H1 (cell line): ENCODE measurements at regions not wholly inside any gene's neighbourhood (a gene's known extent, or its start where the extent isn't known, plus 50 kb on each side); places are given as distances from the start of the nearest gene placed in this dataset.
A peak's percentile ranks its signal among the peaks of the same experiment; 100 is the strongest.

Experiments
- CTCF ChIA-PET: fragments of 300-600 bp; sonication (Branson Sonifier 250); formaldehyde crosslinking; loops from one replicate; lab custom pipeline; 2021; ENCODE audit not compliant: partially characterized antibody; lab: Charles Lee
- POLR2A ChIA-PET: fragments of 300-600 bp; sonication (Branson Sonifier 250); formaldehyde crosslinking; loops from one replicate; lab custom pipeline; 2021; ENCODE audit warnings: inconsistent platforms; ENCODE audit not compliant: partially characterized antibody; lab: Charles Lee
- DNase-seq, 2 experiments: peaks; one replicate each; pipeline versions ENCODE4 v3.0.0 to v3.0.0-alpha.2; 2010 to 2022; ENCODE audit warnings: low spot score in 2 of 2, low read depth in 1 of 2, mixed read lengths in 1 of 2
- FAIRE-seq: peaks from 2 replicates; lab custom pipeline; 2011; peaks lifted over from hg19 to GRCh38; lab: Jason Lieb, UNC
- H2AFZ ChIP-seq: 2 replicates; pipeline ENCODE4 v1.8.1; 2012; ENCODE audit warnings: low read length, inconsistent platforms
- H2AK5ac ChIP-seq: 2 replicates; pipeline ENCODE4 v1.6.1; 2013; ENCODE audit warnings: low read depth, low read length
- H2BK120ac ChIP-seq: replicated peaks from 2 replicates; pipeline ENCODE3; 2013; ENCODE audit warnings: low read depth, low read length, inconsistent platforms
- H2BK12ac ChIP-seq: 2 replicates; pipeline ENCODE4 v1.6.1; 2013; ENCODE audit warnings: low read depth, low read length
- H2BK15ac ChIP-seq: 2 replicates; pipeline ENCODE4 v1.6.1; 2013; ENCODE audit warnings: low read length
- H2BK20ac ChIP-seq: 2 replicates; pipeline ENCODE4 v1.6.1; 2013; ENCODE audit warnings: low read length
- H2BK5ac ChIP-seq: 2 replicates; pipeline ENCODE4 v1.6.1; 2013; ENCODE audit warnings: low read depth, low read length
- H3K14ac ChIP-seq: 2 replicates; pipeline ENCODE4 v1.6.1; 2013; ENCODE audit warnings: inconsistent platforms; ENCODE audit not compliant: insufficient read length
- H3K18ac ChIP-seq: 2 replicates; pipeline ENCODE4 v1.6.1; 2013; ENCODE audit warnings: low read length; ENCODE audit errors: extremely low read depth
- H3K23ac ChIP-seq: 2 replicates; pipeline ENCODE4 v1.6.1; 2013; ENCODE audit warnings: inconsistent platforms; ENCODE audit not compliant: insufficient read length
- H3K23me2 ChIP-seq: 2 replicates; pipeline ENCODE4 v1.6.1; 2013; ENCODE audit warnings: low read depth, low read length
- H3K27ac ChIP-seq: 2 replicates; pipeline ENCODE4 v1.6.1; 2011; ENCODE audit warnings: low read depth, low read length, inconsistent platforms
- H3K27me3 ChIP-seq, 4 experiments: replicated peaks in 1 of 4; 1 replicate in 1 of 4; 2 replicates in 3 of 4; pipeline versions ENCODE4 v1.6.1 to v1.8.1; 2011 to 2013; ENCODE audit warnings: low read length in 3 of 4, mild to moderate bottlenecking in 3 of 4, inconsistent platforms in 2 of 4, mixed read lengths in 2 of 4, moderate library complexity in 1 of 4; ENCODE audit not compliant: control insufficient read depth in 3 of 4, insufficient read depth in 3 of 4; ENCODE audit errors: extremely low read depth in 1 of 4
- H3K36me3 ChIP-seq, 4 experiments: 2 replicates each; pipeline versions ENCODE4 v1.6.1 to v1.8.1; 2011 to 2013; ENCODE audit warnings: mild to moderate bottlenecking in 4 of 4, low read length in 3 of 4, moderate library complexity in 2 of 4, control low read depth in 1 of 4, inconsistent platforms in 1 of 4; ENCODE audit not compliant: insufficient read depth in 4 of 4, control insufficient read depth in 2 of 4
- H3K4ac ChIP-seq: replicated peaks from 2 replicates; pipeline ENCODE3; 2013; ENCODE audit warnings: low read length, low read depth, mixed read lengths, inconsistent platforms; ENCODE audit not compliant: insufficient read length
- H3K4me1 ChIP-seq, 4 experiments: replicated peaks in 1 of 4; 1 replicate in 1 of 4; 2 replicates in 3 of 4; pipeline versions ENCODE4 v1.6.1 to v1.8.1; 2011 to 2013; ENCODE audit warnings: low read length in 3 of 4, inconsistent platforms in 2 of 4, mixed read lengths in 1 of 4; ENCODE audit not compliant: insufficient read depth in 4 of 4, control insufficient read depth in 3 of 4
- H3K4me2 ChIP-seq, 2 experiments: 2 replicates each; pipeline versions ENCODE4 v1.6.1 to v1.8.1; 2011 to 2013; ENCODE audit warnings: low read depth in 2 of 2, low read length in 2 of 2, control low read depth in 1 of 2, inconsistent platforms in 1 of 2, mild to moderate bottlenecking in 1 of 2; ENCODE audit not compliant: insufficient read depth in 1 of 2
- H3K4me3 ChIP-seq, 4 experiments: fragments of 200-600, 300-600 bp in 1 of 4; sonication (generic), shearing (Covaris generic), sonication (Bioruptor Twin) in 1 of 4; 2 replicates each; pipeline versions ENCODE4 v1.5.1 to v1.8.1; 2011 to 2016; ENCODE audit warnings: low read length in 4 of 4, low read depth in 3 of 4, control low read depth in 2 of 4, inconsistent platforms in 2 of 4, mild to moderate bottlenecking in 2 of 4, mixed read lengths in 1 of 4, moderate library complexity in 1 of 4; ENCODE audit not compliant: insufficient read depth in 2 of 4; ENCODE audit errors: extremely low read depth in 1 of 4
- H3K56ac ChIP-seq: replicated peaks from 2 replicates; pipeline ENCODE3; 2013; ENCODE audit warnings: low read depth, mild to moderate bottlenecking, mixed read lengths, low read length, inconsistent platforms; ENCODE audit not compliant: insufficient read length
- H3K79me1 ChIP-seq: 2 replicates; pipeline ENCODE4 v1.6.1; 2013; ENCODE audit warnings: low read depth, low read length, control low read depth
- H3K79me2 ChIP-seq, 2 experiments: 2 replicates each; pipeline versions ENCODE4 v1.6.1 to v1.8.1; 2012 to 2013; ENCODE audit warnings: low read length in 2 of 2, mild to moderate bottlenecking in 2 of 2, inconsistent platforms in 1 of 2; ENCODE audit not compliant: insufficient read depth in 2 of 2, control insufficient read depth in 1 of 2
- H3K9ac ChIP-seq, 4 experiments: replicated peaks in 1 of 4; 1 replicate in 1 of 4; 2 replicates in 3 of 4; pipeline versions ENCODE4 v1.6.1 to v1.8.1; 2011 to 2013; ENCODE audit warnings: low read depth in 3 of 4, low read length in 3 of 4, control low read depth in 2 of 4, mild to moderate bottlenecking in 2 of 4, moderate library complexity in 2 of 4, inconsistent platforms in 1 of 4; ENCODE audit errors: extremely low read depth in 1 of 4
- H3K9me3 ChIP-seq, 2 experiments: 2 replicates each; pipeline versions ENCODE4 v1.6.1 to v1.8.1; 2012 to 2013; ENCODE audit warnings: mild to moderate bottlenecking in 2 of 2, moderate library complexity in 2 of 2, control low read depth in 1 of 2, inconsistent platforms in 1 of 2, low read depth in 1 of 2, low read length in 1 of 2, mixed read lengths in 1 of 2; ENCODE audit not compliant: insufficient read depth in 2 of 2
- H4K20me1 ChIP-seq, 2 experiments: replicated peaks in 1 of 2; 2 replicates each; pipeline versions ENCODE3 to v1.8.1; 2011 to 2013; ENCODE audit warnings: inconsistent platforms in 2 of 2, low read length in 2 of 2, mild to moderate bottlenecking in 1 of 2; ENCODE audit not compliant: insufficient read depth in 2 of 2, control insufficient read depth in 1 of 2
- H4K5ac ChIP-seq: 2 replicates; pipeline ENCODE4 v1.6.1; 2013; ENCODE audit warnings: low read length, low read depth, mixed read lengths, inconsistent platforms; ENCODE audit not compliant: insufficient read length
- H4K8ac ChIP-seq: 2 replicates; pipeline ENCODE4 v1.8.0; 2013; ENCODE audit warnings: mild to moderate bottlenecking, moderate library complexity, low read length, inconsistent platforms; ENCODE audit not compliant: insufficient read depth; ENCODE audit errors: extremely low read depth
- H4K91ac ChIP-seq: replicated peaks from 2 replicates; pipeline ENCODE3; 2013; ENCODE audit warnings: low read length, mixed read lengths, inconsistent platforms; ENCODE audit not compliant: insufficient read length
- CHD2 ChIP-seq: IDR thresholded peaks from 2 replicates; pipeline ENCODE4 v1.6.1; 2012; ENCODE audit warnings: low read length, improper control_type of control experiment
- KDM5A ChIP-seq: fragments of 200-600 bp; IDR thresholded peaks from 2 replicates; pipeline ENCODE4 v1.7.1; 2012; ENCODE audit warnings: mild to moderate bottlenecking, low read length, inconsistent platforms, mixed read lengths
- SP4 ChIP-seq: IDR thresholded peaks from 2 replicates; pipeline ENCODE4 v1.6.1; 2012; ENCODE audit warnings: low read length, inconsistent platforms
- SRF ChIP-seq: IDR thresholded peaks from 2 replicates; pipeline ENCODE4 v1.6.1; 2011; ENCODE audit warnings: mild to moderate bottlenecking, low read depth, low read length, moderate library complexity
- WGBS, 2 experiments: shearing (Covaris generic) in 1 of 2; methylation state at CpG; one replicate each; pipeline versions ENCODE4 v1.1.6 to v1.1.7; 2013 to 2015; ENCODE audit warnings: low lambda C conversion rate in 2 of 2, mixed read lengths in 2 of 2, inconsistent platforms in 1 of 2, low coverage in 1 of 2, missing lambda C conversion rate in 1 of 2; ENCODE audit not compliant: insufficient replicate concordance in 2 of 2, insufficient coverage in 1 of 2, insufficient read length in 1 of 2; ENCODE audit errors: extremely low coverage in 1 of 2, missing lambda C conversion rate in 1 of 2; 5-methylcytosine and 5-hydroxymethylcytosine counted together

- peak overlapping the region; percentile 45 for H4K91ac ChIP-seq
- H2BK5ac ChIP-seq, result 0 out of 2 replicates have a peak overlapping the region, but pooled peaks have one; percentile 60
- POLR2A ChIA-PET, result no interaction called here
- H3K9me3 ChIP-seq, result peaks cover 3 to 7% of the 10 kb centered on the region in 2 experiments; a peak in 1 of 4 replicates
- no peaks in the 10 kb centered on the region for H3K27me3 ChIP-seq
- no peaks in the 10 kb centered on the region for H3K79me2 ChIP-seq
- H2AK5ac ChIP-seq, result no peak overlapping the region
- no peak overlapping the region for H2BK120ac ChIP-seq
- no peak overlapping the region for H3K4ac ChIP-seq
- no peak overlapping the region for H4K5ac ChIP-seq
- no peak overlapping the region for H3K9ac ChIP-seq
- no peak overlapping the region for H2AFZ ChIP-seq
- H3K27ac ChIP-seq, result no peak overlapping the region
- H3K4me2 ChIP-seq, result no peak overlapping the region
- H3K4me3 ChIP-seq, result no peak overlapping the region
- H3K14ac ChIP-seq, result no peak overlapping the region
- H4K8ac ChIP-seq, result no peak overlapping the region
- no peaks in the 10 kb centered on the region for H3K36me3 ChIP-seq
- DNase-seq (no peak), FAIRE-seq (no peak)
- no peak overlapping the region for H3K56ac ChIP-seq
- CTCF ChIA-PET, result interaction anchor here (0.6 to 1.0 kb wide), 2 partner anchors 62 to 118 kb away, joined by 3 to 4 read pairs; partner anchors contain the start of gene HES1
- H4K20me1 ChIP-seq, result no peaks in the 10 kb centered on the region
- peaks cover 0 to 4% (median 1%) of the 10 kb centered on the region in 4 experiments; a peak in 2 of 7 replicates for H3K4me1 ChIP-seq
- no peak overlapping the region for H3K23ac ChIP-seq
- H3K18ac ChIP-seq, result no peak overlapping the region
- no peaks in the 10 kb centered on the region for H3K23me2 ChIP-seq
- H2BK12ac ChIP-seq, result no peak overlapping the region
- 84% methylated on average over 7 of the region's 7 CpGs; no CpG with 5 or more reads in 1 of the 2 experiments for WGBS, 2 experiments
- no peak overlapping the region for H2BK20ac ChIP-seq
- 0 out of 2 replicates have a peak overlapping the region, but pooled peaks have one; percentile 3 for H2BK15ac ChIP-seq
- no peaks in the 10 kb centered on the region for H3K79me1 ChIP-seq
- no peak for TF ChIP-seq KDM5A
- no peak for TF ChIP-seq CHD2
- no peak for TF ChIP-seq SRF
- no peak for TF ChIP-seq SP4
These were observed 97.1 kb downstream of the CPN2 start for GRCh38 chr3:194254040-194254439.
